Ectodermal cell (in vitro differentiated cells): ENCODE measurements at regions not wholly inside any gene's neighbourhood (a gene's known extent, or its start where the extent isn't known, plus 50 kb on each side); places are given as distances from the start of the nearest gene placed in this dataset.

Source experiments
- H3K27ac ChIP-seq: 2 replicates; pipeline ENCODE4 v1.7.0; 2013; ENCODE audit warnings: mild to moderate bottlenecking, low read depth, low read length; ENCODE audit not compliant: insufficient read depth, poor library complexity, severe bottlenecking
- H3K27me3 ChIP-seq: 2 replicates; pipeline ENCODE4 v1.7.0; 2013; ENCODE audit warnings: mild to moderate bottlenecking, low read length; ENCODE audit not compliant: insufficient read depth, control insufficient read depth, poor library complexity, severe bottlenecking
- H3K36me3 ChIP-seq: one replicate; pipeline ENCODE4 v1.7.0; 2013; ENCODE audit warnings: low read length; ENCODE audit not compliant: control insufficient read depth, insufficient read depth
- H3K4me1 ChIP-seq: one replicate; pipeline ENCODE4 v1.7.0; 2013; ENCODE audit warnings: low read length; ENCODE audit not compliant: control insufficient read depth, insufficient read depth
- H3K4me3 ChIP-seq: 2 replicates; pipeline ENCODE4 v1.7.0; 2013; ENCODE audit warnings: low read depth, low read length, control low read depth; ENCODE audit not compliant: insufficient read depth
- H3K9me3 ChIP-seq: 2 replicates; pipeline ENCODE4 v1.7.0; 2013; ENCODE audit warnings: mild to moderate bottlenecking, low read length, moderate library complexity; ENCODE audit not compliant: control insufficient read depth
- WGBS, 2 experiments: methylation state at CpG; one replicate each; pipeline ENCODE4 v1.1.7; 2013; ENCODE audit warnings: missing lambda C conversion rate in 2 of 2; 5-methylcytosine and 5-hydroxymethylcytosine counted together

- WGBS, 2 experiments: 87 to 91% methylated on average over 4 of the region's 4 CpGs
- H3K4me3 ChIP-seq: no peak overlapping the region
- H3K27ac ChIP-seq: no peak overlapping the region
- no peaks in the 10 kb centered on the region for H3K36me3 ChIP-seq
- no peaks in the 10 kb centered on the region for H3K27me3 ChIP-seq
- no peaks in the 10 kb centered on the region for H3K9me3 ChIP-seq
- no peaks in the 10 kb centered on the region for H3K4me1 ChIP-seq
Observed at GRCh38 chr10:4526311-4526731, 299.7 kb upstream of the AKR1E2 start.

GRCh38 chr10:4525103-4525502 lies 300.9 kb upstream of the AKR1E2 start:
- no peak overlapping the region for H3K4me3 ChIP-seq
- H3K27ac ChIP-seq: no peak overlapping the region
- H3K4me1 ChIP-seq: no peaks in the 10 kb centered on the region
- 83 to 100% methylated on average over 1 of the region's 1 CpG for WGBS, 2 experiments
- no peaks in the 10 kb centered on the region for H3K36me3 ChIP-seq
- H3K9me3 ChIP-seq: no peaks in the 10 kb centered on the region
- no peaks in the 10 kb centered on the region for H3K27me3 ChIP-seq

- no peak overlapping the region for H3K4me3 ChIP-seq
- H3K36me3 ChIP-seq: no peaks in the 10 kb centered on the region
- no peak overlapping the region for H3K27ac ChIP-seq
- no peaks in the 10 kb centered on the region for H3K27me3 ChIP-seq
- no peaks in the 10 kb centered on the region for H3K9me3 ChIP-seq
- WGBS, 2 experiments: 91 to 96% methylated on average over 7 to 8 of the region's 8 CpGs
- no peaks in the 10 kb centered on the region for H3K4me1 ChIP-seq
Observed at GRCh38 chr10:4522296-4523000, 303.6 kb upstream of the AKR1E2 start.

GRCh38 chr10:4519658-4520402 lies 306.2 kb upstream of the AKR1E2 start:
- no peaks in the 10 kb centered on the region for H3K9me3 ChIP-seq
- no peak overlapping the region for H3K27ac ChIP-seq
- no peaks in the 10 kb centered on the region for H3K36me3 ChIP-seq
- no peaks in the 10 kb centered on the region for H3K4me1 ChIP-seq
- H3K27me3 ChIP-seq: no peaks in the 10 kb centered on the region
- WGBS, 2 experiments: 95 to 98% methylated on average over 3 of the region's 3 CpGs
- H3K4me3 ChIP-seq: no peak overlapping the region

GRCh38 chr10:4517746-4518145 lies 308.3 kb upstream of the AKR1E2 start:
- H3K4me3 ChIP-seq: no peak overlapping the region
- H3K27ac ChIP-seq: no peak overlapping the region
- H3K4me1 ChIP-seq: no peaks in the 10 kb centered on the region
- WGBS, 2 experiments: 88 to 100% methylated on average over 1 of the region's 1 CpG
- H3K9me3 ChIP-seq: no peaks in the 10 kb centered on the region
- H3K36me3 ChIP-seq: no peaks in the 10 kb centered on the region
- H3K27me3 ChIP-seq: no peaks in the 10 kb centered on the region

- H3K27me3 ChIP-seq: no peaks in the 10 kb centered on the region
- no peaks in the 10 kb centered on the region for H3K4me1 ChIP-seq
- H3K4me3 ChIP-seq: no peak overlapping the region
- 89 to 93% methylated on average over 5 of the region's 5 CpGs for WGBS, 2 experiments
- H3K36me3 ChIP-seq: no peaks in the 10 kb centered on the region
- H3K9me3 ChIP-seq: no peaks in the 10 kb centered on the region
- no peak overlapping the region for H3K27ac ChIP-seq
Observed at GRCh38 chr10:4515721-4516120, 310.3 kb upstream of the AKR1E2 start.

- H3K4me3 ChIP-seq: no peak overlapping the region
- no peaks in the 10 kb centered on the region for H3K9me3 ChIP-seq
- WGBS, 2 experiments: 93 to 95% methylated on average over 18 of the region's 19 CpGs
- H3K27me3 ChIP-seq: no peaks in the 10 kb centered on the region
- H3K36me3 ChIP-seq: no peaks in the 10 kb centered on the region
- no peak overlapping the region for H3K27ac ChIP-seq
- no peaks in the 10 kb centered on the region for H3K4me1 ChIP-seq
Observed at GRCh38 chr10:4514445-4515108, 311.4 kb upstream of the AKR1E2 start.

- H3K27me3 ChIP-seq: no peaks in the 10 kb centered on the region
- H3K4me3 ChIP-seq: no peak overlapping the region
- no peaks in the 10 kb centered on the region for H3K9me3 ChIP-seq
- WGBS, 2 experiments: 77 to 82% methylated on average over 3 to 6 of the region's 6 CpGs
- no peaks in the 10 kb centered on the region for H3K4me1 ChIP-seq
- H3K36me3 ChIP-seq: no peaks in the 10 kb centered on the region
- no peak overlapping the region for H3K27ac ChIP-seq
Observed at GRCh38 chr10:4512671-4513240, 313.3 kb upstream of the AKR1E2 start.

GRCh38 chr10:4512196-4512595 lies 313.8 kb upstream of the AKR1E2 start:
- Histone ChIP-seq H3K4me1 (no peaks in the 10 kb centered on the region), H3K4me3 (no peak overlapping the region), H3K36me3 (no peaks in the 10 kb centered on the region), H3K9me3 (no peaks in the 10 kb centered on the region), H3K27ac (no peak overlapping the region), H3K27me3 (no peaks in the 10 kb centered on the region)
- 96% methylated on average over 4 to 5 of the region's 5 CpGs for WGBS, 2 experiments

GRCh38 chr10:4511509-4511908 lies 314.5 kb upstream of the AKR1E2 start:
- WGBS, 2 experiments: 90 to 95% methylated on average over 4 of the region's 4 CpGs
- no peak overlapping the region for H3K27ac ChIP-seq
- H3K9me3 ChIP-seq: no peaks in the 10 kb centered on the region
- H3K4me1 ChIP-seq: no peaks in the 10 kb centered on the region
- no peaks in the 10 kb centered on the region for H3K27me3 ChIP-seq
- H3K36me3 ChIP-seq: no peaks in the 10 kb centered on the region
- H3K4me3 ChIP-seq: no peak overlapping the region
